GM13977 (cell line): ENCODE measurements at regions not wholly inside any gene's neighbourhood (a gene's known extent, or its start where the extent isn't known, plus 50 kb on each side); places are given as distances from the start of the nearest gene placed in this dataset.
"Not testable (repeated sequence)": the region's sequence is repeated elsewhere in the genome, so short reads cannot be mapped to it uniquely, and the experiment has no call there.

Experiments
- DNase-seq: peaks from one replicate; pipeline ENCODE4 v3.0.0; 2012; ENCODE audit warnings: low spot score
- CTCF ChIP-seq: IDR thresholded peaks from 2 replicates; pipeline ENCODE4 v1.5.1; 2012; ENCODE audit warnings: mild to moderate bottlenecking, control low read depth; ENCODE audit not compliant: insufficient read depth; ENCODE audit errors: extremely low read depth, missing control alignments
- in situ Hi-C: fragments of 300-500 bp; cut with MboI; formaldehyde crosslinking; loops from one replicate; pipeline ENCODE4 v1.12.0; 2022; ENCODE audit warnings: low sequenced_read_pairs, low pct_unique_long_range_greater_than_20kb, mixed read lengths, inconsistent platforms; ENCODE audit not compliant: unreplicated experiment

- no peak for DNase-seq
- TF ChIP-seq CTCF = no peak
- in situ Hi-C loops = no loop called here
These were observed 251.0 kb upstream of the MGAT5 start for GRCh38 chr2:134002921-134003320.

DNA sequence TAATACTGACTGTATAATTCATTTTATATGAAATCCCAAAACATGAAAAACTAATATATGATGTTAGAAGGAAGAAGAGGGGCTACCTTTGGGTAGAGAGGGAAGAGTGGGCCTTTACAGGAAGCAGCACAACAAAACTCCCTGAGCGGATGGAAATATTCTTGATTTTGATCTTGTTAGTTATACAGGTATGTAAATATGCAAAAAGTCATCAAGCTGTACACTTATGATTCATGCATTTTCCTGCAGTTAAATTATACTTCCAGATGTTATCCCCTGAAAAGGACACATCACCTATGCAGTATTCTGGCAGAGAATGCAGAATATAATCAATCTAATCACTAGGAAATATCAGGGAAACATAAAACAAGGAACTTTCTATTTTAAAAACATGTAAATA lies 249.4 kb upstream of the MGAT5 start:
- TF ChIP-seq CTCF = no peak
- in situ Hi-C loops = no loop called here

DNA sequence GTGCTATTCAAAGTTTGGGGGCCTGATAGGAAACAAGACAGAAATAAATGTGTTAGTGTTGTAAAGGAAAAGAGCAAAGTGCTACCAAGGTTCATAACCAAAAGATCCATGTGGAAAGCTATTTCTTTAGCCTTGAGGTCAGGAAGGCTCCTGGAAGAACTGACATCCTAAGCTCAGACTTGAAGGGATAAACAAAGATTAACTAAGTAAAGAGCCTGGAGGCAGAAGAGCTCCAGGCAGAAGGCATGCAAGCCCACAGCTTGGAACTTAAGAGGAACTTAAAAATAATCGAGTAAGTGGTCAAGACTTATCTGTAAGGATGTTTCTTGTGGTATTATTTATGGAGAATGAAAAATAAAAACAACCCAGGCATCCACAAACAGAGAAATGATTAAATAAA lies 245.0 kb upstream of the MGAT5 start:
- no peak for TF ChIP-seq CTCF
- in situ Hi-C loops = no loop called here
- DNase-seq = no peak

More for the DNA sequence above, 249.4 kb upstream of the MGAT5 start:
- no peak for DNase-seq

- no peak for TF ChIP-seq CTCF
- in situ Hi-C loops = no loop called here
- no peak for DNase-seq
These were observed 244.4 kb upstream of the MGAT5 start for GRCh38 chr2:134009440-134009839.

GRCh38 chr2:134009906-134010305 lies 244.0 kb upstream of the MGAT5 start:
- in situ Hi-C loops, DNase-seq: not testable (repeated sequence)

DNA sequence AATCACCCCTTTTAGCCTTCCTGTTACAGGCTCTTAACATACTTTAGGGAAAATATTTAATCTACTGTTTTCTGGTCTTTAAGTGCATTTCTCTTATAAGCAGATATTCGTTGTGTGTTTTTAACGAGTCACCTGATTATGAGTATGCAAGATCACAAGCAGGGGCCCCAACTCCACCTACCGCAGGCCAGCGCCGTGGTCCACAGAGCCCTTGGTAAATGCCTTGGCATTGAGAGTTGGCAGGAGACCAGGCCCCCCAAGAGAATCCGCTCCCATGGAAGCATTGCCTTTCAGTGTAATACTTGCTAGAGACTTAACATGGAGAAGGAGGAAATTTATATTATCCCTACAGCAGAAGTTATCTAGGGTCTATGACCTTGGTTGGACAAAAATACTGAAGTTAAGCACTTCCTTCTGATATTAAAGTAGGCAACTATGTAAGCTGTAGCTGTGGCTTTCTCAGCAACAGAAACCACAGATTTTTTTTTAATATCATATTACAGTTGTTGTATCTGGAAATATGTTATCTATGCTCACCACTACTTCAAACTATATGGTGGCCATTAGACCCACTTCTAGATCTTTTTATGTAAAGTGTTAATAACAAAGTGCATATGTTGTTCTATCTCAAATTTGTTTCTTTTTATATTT lies 241.8 kb upstream of the MGAT5 start:
- in situ Hi-C loops = no loop called here
- TF ChIP-seq CTCF = no peak
- DNase-seq = no peak

DNA sequence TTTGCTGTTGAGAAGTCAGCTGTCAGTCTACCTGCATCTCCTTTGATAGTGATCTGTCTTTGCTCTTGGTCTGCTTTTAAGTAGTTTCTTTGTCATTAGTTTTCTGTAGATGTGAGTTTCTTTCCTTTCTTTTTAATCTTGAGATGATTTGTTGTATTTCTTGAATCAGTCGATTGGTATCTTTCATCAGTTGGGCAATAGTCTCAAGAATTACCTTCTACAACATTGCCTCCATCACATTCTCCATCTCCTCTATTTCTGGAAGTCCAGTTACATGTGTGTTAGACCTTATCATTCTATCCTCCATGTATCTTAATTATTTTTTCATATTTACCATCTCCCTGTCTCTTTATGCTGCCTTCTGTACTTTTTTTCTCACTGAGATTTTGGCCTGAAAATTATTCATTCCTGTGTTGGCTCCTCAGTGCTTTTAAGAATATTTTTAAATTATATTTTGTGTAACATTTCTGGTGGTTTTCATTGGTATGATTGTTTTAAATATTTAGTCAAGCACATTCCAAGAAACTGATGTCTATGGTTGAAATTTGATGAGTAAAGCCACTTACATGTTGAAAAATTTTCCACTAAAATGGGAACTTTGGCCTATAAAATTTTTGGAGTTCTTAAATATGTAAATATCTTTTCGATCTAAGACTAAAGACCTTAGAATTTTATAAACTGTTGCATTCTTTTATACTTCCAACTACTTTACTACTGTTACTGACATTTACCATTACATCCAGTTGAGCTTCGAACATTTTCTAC lies 239.5 kb upstream of the MGAT5 start:
- DNase-seq = no peak
- in situ Hi-C loops = no loop called here
- no peak for TF ChIP-seq CTCF
